Kidney (tissue), 13 donors: ENCODE measurements at regions not wholly inside any gene's neighbourhood (a gene's known extent, or its start where the extent isn't known, plus 50 kb on each side); places are given as distances from the start of the nearest gene placed in this dataset.

ENCODE experiments used
- DNase-seq, 5 donors: peaks; one replicate each; pipeline ENCODE4 v3.0.0-alpha.2; 2013 to 2020
- FAIRE-seq: peaks from 2 replicates; lab custom pipeline; 2012; peaks lifted over from hg19 to GRCh38; lab: Jason Lieb, UNC
- H3K27ac ChIP-seq, 2 donors: one replicate each; pipeline ENCODE4 v1.7.0; 2013; ENCODE audit warnings: low read depth in 2 of 2, low read length in 2 of 2, inconsistent platforms in 1 of 2
- H3K27me3 ChIP-seq: one replicate; pipeline ENCODE4 v1.7.1; 2013; ENCODE audit warnings: low read length, inconsistent platforms; ENCODE audit not compliant: control insufficient read depth, insufficient read depth
- H3K36me3 ChIP-seq, 3 donors: one replicate each; pipeline versions ENCODE4 v1.7.0 to v1.7.1; 2013; ENCODE audit warnings: low read length in 3 of 3, control low read depth in 1 of 3, inconsistent platforms in 1 of 3; ENCODE audit not compliant: insufficient read depth in 3 of 3, control insufficient read depth in 2 of 3
- H3K4me1 ChIP-seq, 3 donors: one replicate each; pipeline versions ENCODE4 v1.7.0 to v1.7.1; 2013; ENCODE audit warnings: low read length in 3 of 3, inconsistent platforms in 1 of 3, low read depth in 1 of 3; ENCODE audit not compliant: control insufficient read depth in 2 of 3, insufficient read depth in 2 of 3
- H3K4me3 ChIP-seq, 3 donors: one replicate each; pipeline versions ENCODE4 v1.7.0 to v1.8.1; 2013; ENCODE audit warnings: low read length in 3 of 3, control low read depth in 1 of 3, inconsistent platforms in 1 of 3
- H3K9ac ChIP-seq, 3 donors: one replicate each; pipeline versions ENCODE4 v1.7.0 to v1.7.1; 2013; ENCODE audit warnings: low read length in 3 of 3, control low read depth in 1 of 3, inconsistent platforms in 1 of 3
- H3K9me3 ChIP-seq, 3 donors: one replicate each; pipeline versions ENCODE4 v1.7.0 to v1.7.1; 2013; ENCODE audit warnings: low read length in 3 of 3, control low read depth in 1 of 3, inconsistent platforms in 1 of 3; ENCODE audit not compliant: control insufficient read depth in 2 of 3, insufficient read depth in 1 of 3
- intact Hi-C: fragments of 100-400 bp; cut with DNase I; formaldehyde crosslinking; loops from one replicate; pipeline ENCODE4 v1.11.1; 2022
- TF ChIP-seq, protein P1 (sequence below): IDR thresholded peaks from 3 replicates; pipeline ENCODE4 v1.5.1; 2012; ENCODE audit warnings: mild to moderate bottlenecking, moderate library complexity, borderline replicate concordance; ENCODE audit not compliant: insufficient read depth; ENCODE audit errors: extremely low read depth
- donor health status: control.
- donor health status: control.
- donor health status: control.
- donor health status: control.
- donor health status: control.
- donor health status: DM: yes; HTN: yes; CAD: no.
- donor health status: Normal renal cell carcinoma (clear cell type).

DNA sequence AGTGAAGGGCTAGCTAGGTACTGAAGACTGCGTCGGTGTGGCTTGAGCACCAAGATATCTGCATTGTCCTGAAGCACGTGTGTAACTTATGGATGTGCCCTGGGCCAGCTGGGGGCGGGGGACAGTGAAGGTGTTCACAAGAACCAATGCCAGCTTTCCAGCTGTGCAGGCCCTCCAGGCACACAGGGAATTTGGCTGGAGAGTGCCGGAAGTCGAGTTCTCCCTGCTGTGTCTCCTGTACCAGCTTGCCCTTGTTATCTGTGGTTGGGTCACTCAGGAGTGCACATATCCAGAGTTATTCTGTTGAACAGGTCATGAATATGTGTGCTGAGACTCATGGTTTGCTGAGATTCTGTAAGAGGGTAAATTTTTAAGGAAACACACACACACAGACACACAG is 75.9 kb upstream of the CRY1 start:
- no peak overlapping the region for H3K27ac ChIP-seq
- no peak for DNase-seq
- no peaks in the 10 kb centered on the region for H3K4me1 ChIP-seq
- no peaks in the 10 kb centered on the region for H3K9me3 ChIP-seq
- H3K4me3 ChIP-seq: no peak overlapping the region
- TF ChIP-seq, protein P1, sequence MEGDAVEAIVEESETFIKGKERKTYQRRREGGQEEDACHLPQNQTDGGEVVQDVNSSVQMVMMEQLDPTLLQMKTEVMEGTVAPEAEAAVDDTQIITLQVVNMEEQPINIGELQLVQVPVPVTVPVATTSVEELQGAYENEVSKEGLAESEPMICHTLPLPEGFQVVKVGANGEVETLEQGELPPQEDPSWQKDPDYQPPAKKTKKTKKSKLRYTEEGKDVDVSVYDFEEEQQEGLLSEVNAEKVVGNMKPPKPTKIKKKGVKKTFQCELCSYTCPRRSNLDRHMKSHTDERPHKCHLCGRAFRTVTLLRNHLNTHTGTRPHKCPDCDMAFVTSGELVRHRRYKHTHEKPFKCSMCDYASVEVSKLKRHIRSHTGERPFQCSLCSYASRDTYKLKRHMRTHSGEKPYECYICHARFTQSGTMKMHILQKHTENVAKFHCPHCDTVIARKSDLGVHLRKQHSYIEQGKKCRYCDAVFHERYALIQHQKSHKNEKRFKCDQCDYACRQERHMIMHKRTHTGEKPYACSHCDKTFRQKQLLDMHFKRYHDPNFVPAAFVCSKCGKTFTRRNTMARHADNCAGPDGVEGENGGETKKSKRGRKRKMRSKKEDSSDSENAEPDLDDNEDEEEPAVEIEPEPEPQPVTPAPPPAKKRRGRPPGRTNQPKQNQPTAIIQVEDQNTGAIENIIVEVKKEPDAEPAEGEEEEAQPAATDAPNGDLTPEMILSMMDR: no peak
- no peak for FAIRE-seq
- H3K36me3 ChIP-seq: no peaks in the 10 kb centered on the region
- no peak overlapping the region for H3K9ac ChIP-seq
- intact Hi-C loops: no loop called here
- H3K27me3 ChIP-seq: no peaks in the 10 kb centered on the region

- TF ChIP-seq, protein P1: no peak
- intact Hi-C loops: no loop called here
These were observed 85.4 kb upstream of the CRY1 start for GRCh38 chr12:107178776-107179175.

DNA sequence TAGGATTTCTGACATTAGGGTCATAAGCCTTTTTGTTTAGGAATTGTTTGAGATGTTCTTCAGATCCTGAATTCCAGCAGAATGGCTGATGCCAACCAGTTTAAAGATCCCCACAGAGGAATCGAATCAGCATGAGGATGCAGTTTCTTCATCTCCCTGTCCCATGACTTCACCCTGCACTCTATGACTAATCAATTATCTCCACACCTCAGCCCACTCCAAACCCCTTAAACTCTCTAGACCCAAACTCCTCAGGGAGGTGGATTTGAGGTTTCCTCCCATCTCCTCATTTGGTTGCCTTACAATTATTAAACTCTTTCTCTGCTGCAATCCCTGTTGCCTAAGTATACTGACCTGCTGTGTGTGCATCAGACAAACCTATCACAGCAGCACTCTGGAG is 86.5 kb upstream of the CRY1 start:
- no peak for DNase-seq
- no peak overlapping the region for H3K9ac ChIP-seq
- no peaks in the 10 kb centered on the region for H3K9me3 ChIP-seq
- no peaks in the 10 kb centered on the region for H3K4me1 ChIP-seq
- no peak overlapping the region for H3K27ac ChIP-seq
- H3K4me3 ChIP-seq: no peak overlapping the region
- FAIRE-seq: no peak
- H3K36me3 ChIP-seq: no peaks in the 10 kb centered on the region
- TF ChIP-seq, protein P1: no peak
- intact Hi-C loops: no loop called here
- H3K27me3 ChIP-seq: no peaks in the 10 kb centered on the region

More at GRCh38 chr12:107178776-107179175, 85.4 kb upstream of the CRY1 start:
- FAIRE-seq (no peak), DNase-seq (no peak)
- no peaks in the 10 kb centered on the region for H3K36me3 ChIP-seq
- no peaks in the 10 kb centered on the region for H3K27me3 ChIP-seq
- H3K9ac ChIP-seq: no peak overlapping the region
- H3K27ac ChIP-seq: no peak overlapping the region
- no peak overlapping the region for H3K4me3 ChIP-seq
- no peaks in the 10 kb centered on the region for H3K4me1 ChIP-seq
- H3K9me3 ChIP-seq: no peaks in the 10 kb centered on the region

DNA sequence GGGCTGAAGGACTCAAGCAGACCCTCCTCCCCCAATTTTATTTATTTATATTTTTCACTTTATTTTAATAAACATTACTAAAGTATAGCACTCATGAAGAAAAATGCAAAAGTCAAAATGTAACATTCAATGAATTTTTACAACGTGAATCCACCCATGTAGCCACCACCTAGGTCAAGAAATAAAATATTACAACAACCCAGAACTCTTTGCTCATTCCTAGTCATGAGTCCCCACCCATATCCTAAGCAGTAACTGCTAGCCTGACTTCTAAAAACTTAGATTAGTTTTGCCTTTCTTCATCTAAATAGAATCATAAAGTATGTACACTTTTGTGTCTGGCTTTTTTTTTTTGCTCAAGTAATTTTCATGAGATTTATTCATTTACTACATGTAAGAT is 86.9 kb upstream of the CRY1 start:
- Histone ChIP-seq H3K27ac (no peak overlapping the region), H3K9ac (no peak overlapping the region), H3K36me3 (no peaks in the 10 kb centered on the region), H3K9me3 (no peaks in the 10 kb centered on the region), H3K4me3 (no peak overlapping the region), H3K27me3 (no peaks in the 10 kb centered on the region), H3K4me1 (no peaks in the 10 kb centered on the region)
- TF ChIP-seq, protein P1: no peak
- intact Hi-C loops: no loop called here
- DNase-seq (no peak), FAIRE-seq (no peak)
